Esophagus squamous epithelium (tissue), 4 donors: ENCODE measurements at regions not wholly inside any gene's neighbourhood (a gene's known extent, or its start where the extent isn't known, plus 50 kb on each side); places are given as distances from the start of the nearest gene placed in this dataset.

Experiments
- CTCF ChIP-seq, 6 experiments: fragments of 450-650 bp in 4 of 6; fragments of 200-600 bp in 2 of 6; sonication (generic) in 2 of 6; IDR thresholded peaks; one replicate each; pipeline ENCODE4 v1.5.1; 2016 to 2019; ENCODE audit warnings: antibody characterized with exemption in 6 of 6, mild to moderate bottlenecking in 4 of 6, moderate library complexity in 4 of 6
- POLR2A ChIP-seq, 4 donors: fragments of 450-650 bp; IDR thresholded peaks; one replicate each; pipeline ENCODE4 v1.6.1; 2017; ENCODE audit warnings: antibody characterized with exemption in 4 of 4, mild to moderate bottlenecking in 4 of 4, moderate library complexity in 3 of 4

DNA sequence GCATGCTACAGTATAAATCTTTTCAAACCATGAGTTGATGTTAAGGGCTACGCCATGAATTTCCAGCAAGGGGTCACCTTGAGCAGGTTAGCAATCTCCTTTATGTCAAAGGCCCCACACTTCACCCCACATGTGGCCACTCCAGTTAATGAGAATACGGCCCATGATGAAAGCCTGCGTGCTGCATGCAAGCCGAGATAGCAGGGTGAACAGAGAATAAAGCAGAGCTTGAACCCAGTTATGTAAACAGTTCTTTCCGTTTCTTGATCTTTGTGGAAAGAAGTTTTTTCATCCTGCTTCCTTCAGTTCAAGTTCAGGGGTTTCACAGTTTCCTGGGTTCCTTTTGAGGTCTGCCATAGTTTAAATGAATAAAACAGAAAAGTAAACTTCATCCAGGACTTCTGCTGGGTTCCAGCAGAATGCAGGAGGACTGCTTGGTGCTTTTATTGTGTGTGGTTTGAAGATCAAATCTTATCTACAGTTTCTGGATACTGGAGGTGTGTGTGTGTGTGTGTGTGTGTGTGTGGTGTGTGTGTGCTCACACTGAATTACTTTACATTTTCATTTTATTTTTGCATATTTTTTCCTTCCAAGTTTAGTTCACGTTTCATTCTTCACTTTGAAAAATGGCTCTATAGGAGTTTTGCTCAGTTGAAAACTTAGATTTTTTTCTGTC, 87.1 kb downstream of the HMHB1 start:
- TF ChIP-seq CTCF (IDR thresholded peaks at IDR 0.05) = no peak
- no peak for TF ChIP-seq POLR2A (IDR thresholded peaks at IDR 0.05)
